ENCODE measurements at regions not wholly inside any gene's neighbourhood (a gene's known extent, or its start where the extent isn't known, plus 50 kb on each side); places are given as distances from the start of the nearest gene placed in this dataset.

DNA sequence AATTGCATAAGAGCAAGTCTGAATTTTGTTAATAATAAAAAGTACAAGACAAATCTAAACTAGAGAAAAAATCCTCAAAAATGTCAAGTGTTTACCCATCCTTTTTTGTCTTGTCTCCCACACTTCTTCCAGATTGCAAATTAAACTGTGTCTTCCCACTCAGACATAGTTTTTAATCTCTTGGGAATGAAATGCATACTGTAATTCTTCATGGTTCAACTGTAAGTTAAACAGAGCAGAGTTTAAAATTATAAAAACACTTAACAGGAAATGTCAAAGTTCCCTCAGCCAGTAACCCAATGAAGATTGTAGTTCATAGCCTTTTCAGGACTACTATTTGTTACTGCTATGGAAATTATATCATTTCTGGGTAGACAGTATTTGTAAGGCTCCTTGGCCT is 171.8 kb downstream of the UBE2E3 start:
- dilution Hi-C loops (cut with MboI; ENCODE audit: extremely low pct_ligation_motif_present, low sequenced_read_pairs), result no loop called here
- TF ChIP-seq, protein P1, sequence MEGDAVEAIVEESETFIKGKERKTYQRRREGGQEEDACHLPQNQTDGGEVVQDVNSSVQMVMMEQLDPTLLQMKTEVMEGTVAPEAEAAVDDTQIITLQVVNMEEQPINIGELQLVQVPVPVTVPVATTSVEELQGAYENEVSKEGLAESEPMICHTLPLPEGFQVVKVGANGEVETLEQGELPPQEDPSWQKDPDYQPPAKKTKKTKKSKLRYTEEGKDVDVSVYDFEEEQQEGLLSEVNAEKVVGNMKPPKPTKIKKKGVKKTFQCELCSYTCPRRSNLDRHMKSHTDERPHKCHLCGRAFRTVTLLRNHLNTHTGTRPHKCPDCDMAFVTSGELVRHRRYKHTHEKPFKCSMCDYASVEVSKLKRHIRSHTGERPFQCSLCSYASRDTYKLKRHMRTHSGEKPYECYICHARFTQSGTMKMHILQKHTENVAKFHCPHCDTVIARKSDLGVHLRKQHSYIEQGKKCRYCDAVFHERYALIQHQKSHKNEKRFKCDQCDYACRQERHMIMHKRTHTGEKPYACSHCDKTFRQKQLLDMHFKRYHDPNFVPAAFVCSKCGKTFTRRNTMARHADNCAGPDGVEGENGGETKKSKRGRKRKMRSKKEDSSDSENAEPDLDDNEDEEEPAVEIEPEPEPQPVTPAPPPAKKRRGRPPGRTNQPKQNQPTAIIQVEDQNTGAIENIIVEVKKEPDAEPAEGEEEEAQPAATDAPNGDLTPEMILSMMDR (optimal IDR thresholded peaks at IDR 0.05 in 1 of 3, IDR thresholded peaks at IDR 0.05 in 1 of 3, conservative IDR thresholded peaks at IDR 0.05 in 1 of 3; ENCODE audit: extremely low read depth in 1 of 3, insufficient read depth in 2 of 3, low read length in 3 of 3), result no peak
- TF ChIP-seq EZH2 (IDR thresholded peaks at IDR 0.05; ENCODE audit: low read length), result no peak
- no peaks in the 10 kb centered on the region for H3K4me1 ChIP-seq (ENCODE audit: control insufficient read depth, extremely low read depth, insufficient read depth, low read length)
- FAIRE-seq (no peak), DNase-seq (ENCODE audit: low read depth, low spot score) (no peak)
- H3K9me1 ChIP-seq (ENCODE audit: control insufficient read depth, extremely low read depth, insufficient read depth, low read length), result no peaks in the 10 kb centered on the region
- no peak overlapping the region for H3K4me2 ChIP-seq (ENCODE audit: control insufficient read depth, extremely low read depth, insufficient read depth, low read depth, low read length)
- H2AFZ ChIP-seq (ENCODE audit: control insufficient read depth, low read length), result no peak overlapping the region
- H3K27ac ChIP-seq (ENCODE audit: control insufficient read depth, insufficient read depth, low read length), result no peak overlapping the region
- no peak overlapping the region for H3K4me3 ChIP-seq (ENCODE audit: control insufficient read depth in 2 of 3, extremely low read depth in 1 of 3, insufficient read depth in 2 of 3, low read depth in 1 of 3, low read length in 3 of 3)
- H3K79me2 ChIP-seq (ENCODE audit: control insufficient read depth, insufficient read depth, low read length), result no peaks in the 10 kb centered on the region
- H4K20me1 ChIP-seq (ENCODE audit: control insufficient read depth, extremely low read depth, insufficient read depth, low read length), result no peaks in the 10 kb centered on the region
- no peaks in the 10 kb centered on the region for H3K36me3 ChIP-seq (ENCODE audit: control insufficient read depth in 2 of 2, extremely low read depth in 1 of 2, insufficient read depth in 2 of 2, low read length in 2 of 2)
- no peak overlapping the region for H3K9ac ChIP-seq (ENCODE audit: control insufficient read depth, extremely low read depth, insufficient read depth, low read length)
- no peaks in the 10 kb centered on the region for H3K27me3 ChIP-seq (ENCODE audit: control insufficient read depth, extremely low read depth, insufficient read depth, low read length)
- H3K9me3 ChIP-seq (ENCODE audit: control insufficient read depth, low read depth, low read length), result peaks cover 3% of the 10 kb centered on the region

- Histone ChIP-seq H3K79me2 (ENCODE audit: control insufficient read depth, insufficient read depth, low read length) (no peaks in the 10 kb centered on the region), H3K4me3 (ENCODE audit: control insufficient read depth in 2 of 3, extremely low read depth in 1 of 3, insufficient read depth in 2 of 3, low read depth in 1 of 3, low read length in 3 of 3) (no peak overlapping the region), H3K36me3 (ENCODE audit: control insufficient read depth in 2 of 2, extremely low read depth in 1 of 2, insufficient read depth in 2 of 2, low read length in 2 of 2) (no peaks in the 10 kb centered on the region), H3K27ac (ENCODE audit: control insufficient read depth, insufficient read depth, low read length) (no peak overlapping the region), H3K4me1 (ENCODE audit: control insufficient read depth, extremely low read depth, insufficient read depth, low read length) (no peaks in the 10 kb centered on the region), H4K20me1 (ENCODE audit: control insufficient read depth, extremely low read depth, insufficient read depth, low read length) (no peaks in the 10 kb centered on the region), H3K9me1 (ENCODE audit: control insufficient read depth, extremely low read depth, insufficient read depth, low read length) (no peaks in the 10 kb centered on the region), H3K27me3 (ENCODE audit: control insufficient read depth, extremely low read depth, insufficient read depth, low read length) (no peaks in the 10 kb centered on the region), H2AFZ (ENCODE audit: control insufficient read depth, low read length) (no peak overlapping the region), H3K9me3 (ENCODE audit: control insufficient read depth, low read depth, low read length) (peaks cover 3% of the 10 kb centered on the region), H3K4me2 (ENCODE audit: control insufficient read depth, extremely low read depth, insufficient read depth, low read depth, low read length) (no peak overlapping the region), H3K9ac (ENCODE audit: control insufficient read depth, extremely low read depth, insufficient read depth, low read length) (no peak overlapping the region)
- FAIRE-seq (no peak), DNase-seq (ENCODE audit: low read depth, low spot score) (no peak)
- TF ChIP-seq EZH2 (IDR thresholded peaks at IDR 0.05; ENCODE audit: low read length), result no peak
- TF ChIP-seq, protein P1 (optimal IDR thresholded peaks at IDR 0.05 in 1 of 3, IDR thresholded peaks at IDR 0.05 in 1 of 3, conservative IDR thresholded peaks at IDR 0.05 in 1 of 3; ENCODE audit: extremely low read depth in 1 of 3, insufficient read depth in 2 of 3, low read length in 3 of 3), result no peak
- dilution Hi-C loops (cut with MboI; ENCODE audit: extremely low pct_ligation_motif_present, low sequenced_read_pairs), result no loop called here
Observed at GRCh38 chr2:181152701-181153100, 172.3 kb downstream of the UBE2E3 start.
